Uterus (tissue), 3 donors: ENCODE measurements at regions not wholly inside any gene's neighbourhood (a gene's known extent, or its start where the extent isn't known, plus 50 kb on each side); places are given as distances from the start of the nearest gene placed in this dataset.

Experiments used
- DNase-seq, 2 donors: peaks; one replicate each; pipeline ENCODE4 v3.0.0-alpha.2; 2019 to 2020
- H3K27ac ChIP-seq, 2 donors: fragments of 200-600 bp; sonication (generic); 1 replicate in 1 of 2; 2 replicates in 1 of 2; pipeline ENCODE4 v1.5.1; 2016 to 2018
- H3K27me3 ChIP-seq, 2 donors: fragments of 200-600 bp; sonication (generic); one replicate each; pipeline ENCODE4 v1.5.1; 2018 to 2019; ENCODE audit warnings: control low read depth in 1 of 2
- H3K36me3 ChIP-seq, 2 donors: fragments of 200-600 bp; sonication (generic); one replicate each; pipeline ENCODE4 v1.5.1; 2019; ENCODE audit warnings: control low read depth in 1 of 2
- H3K4me1 ChIP-seq, 2 donors: fragments of 200-600 bp; sonication (generic); one replicate each; pipeline ENCODE4 v1.5.1; 2018 to 2019; ENCODE audit warnings: control low read depth in 1 of 2
- H3K4me3 ChIP-seq, 2 donors: fragments of 200-600 bp; sonication (generic); 1 replicate in 1 of 2; 2 replicates in 1 of 2; pipeline ENCODE4 v1.5.1; 2018 to 2019; ENCODE audit warnings: mild to moderate bottlenecking in 1 of 2
- H3K9me3 ChIP-seq, 2 donors: fragments of 200-600 bp; sonication (generic); one replicate each; pipeline ENCODE4 v1.5.1; 2019; ENCODE audit warnings: control low read depth in 1 of 2
- CTCF ChIP-seq, 4 experiments: fragments of 200-600 bp in 2 of 4; fragments of 450-650 bp in 2 of 4; sonication (generic) in 2 of 4; IDR thresholded peaks; one replicate each; pipeline ENCODE4 v1.5.1; 2016 to 2019; ENCODE audit warnings: antibody characterized with exemption in 4 of 4, mild to moderate bottlenecking in 2 of 4, moderate library complexity in 1 of 4
- POLR2A ChIP-seq, 2 donors: fragments of 450-650 bp; IDR thresholded peaks; one replicate each; pipeline ENCODE4 v1.6.1; 2016; ENCODE audit warnings: antibody characterized with exemption in 2 of 2, mild to moderate bottlenecking in 1 of 2, moderate library complexity in 1 of 2
- intact Hi-C: fragments of 100-400 bp; cut with DNase I; formaldehyde crosslinking; loops from one replicate; pipeline ENCODE4 v1.15.1; 2023; ENCODE audit warnings: low total_unique reads
- donor health status: DM: yes; HTN: yes; CAD: no.

GRCh38 chr11:116311206-116311605 is 461.6 kb downstream of the BUD13 start:
- intact Hi-C loops, result no loop called here
- no peak for DNase-seq

GRCh38 chr11:116310698-116311097 is 462.1 kb downstream of the BUD13 start:
- Histone ChIP-seq H3K4me3 (no peak overlapping the region), H3K9me3 (no peaks in the 10 kb centered on the region), H3K27me3 (no peaks in the 10 kb centered on the region), H3K4me1 (peaks cover 0 to 5% of the 10 kb centered on the region in 2 donors), H3K36me3 (no peaks in the 10 kb centered on the region), H3K27ac (no peak overlapping the region)
- intact Hi-C loops, result no loop called here
- DNase-seq, result no peak
- no peak for TF ChIP-seq CTCF (IDR thresholded peaks at IDR 0.05)
- no peak for TF ChIP-seq POLR2A (IDR thresholded peaks at IDR 0.05)

More at GRCh38 chr11:116311206-116311605, 461.6 kb downstream of the BUD13 start:
- no peaks in the 10 kb centered on the region for H3K27me3 ChIP-seq
- H3K4me1 ChIP-seq, result peaks cover 0 to 5% of the 10 kb centered on the region in 2 donors
- no peaks in the 10 kb centered on the region for H3K36me3 ChIP-seq
- H3K27ac ChIP-seq, result no peak overlapping the region
- no peaks in the 10 kb centered on the region for H3K9me3 ChIP-seq
- no peak overlapping the region for H3K4me3 ChIP-seq
- no peak for TF ChIP-seq CTCF (IDR thresholded peaks at IDR 0.05)
- TF ChIP-seq POLR2A (IDR thresholded peaks at IDR 0.05), result no peak

GRCh38 chr11:116310226-116310625 is 462.6 kb downstream of the BUD13 start:
- no peaks in the 10 kb centered on the region for H3K36me3 ChIP-seq
- intact Hi-C loops, result no loop called here
- H3K27ac ChIP-seq, result no peak overlapping the region
- H3K9me3 ChIP-seq, result no peaks in the 10 kb centered on the region
- H3K4me3 ChIP-seq, result no peak overlapping the region
- TF ChIP-seq POLR2A (IDR thresholded peaks at IDR 0.05) (no peak), CTCF (IDR thresholded peaks at IDR 0.05) (no peak)
- DNase-seq, result no peak
- H3K27me3 ChIP-seq, result no peaks in the 10 kb centered on the region
- H3K4me1 ChIP-seq, result peaks cover 0 to 5% of the 10 kb centered on the region in 2 donors

- no peak for DNase-seq
- Histone ChIP-seq H3K9me3 (no peaks in the 10 kb centered on the region), H3K27ac (no peak overlapping the region), H3K27me3 (no peaks in the 10 kb centered on the region), H3K36me3 (no peaks in the 10 kb centered on the region), H3K4me3 (no peak overlapping the region), H3K4me1 (peaks cover 0 to 5% of the 10 kb centered on the region in 2 donors)
- intact Hi-C loops, result no loop called here
- TF ChIP-seq POLR2A (IDR thresholded peaks at IDR 0.05), result no peak
- TF ChIP-seq CTCF (IDR thresholded peaks at IDR 0.05), result no peak
Observed at GRCh38 chr11:116309446-116309845, 463.3 kb downstream of the BUD13 start.

- H3K9me3 ChIP-seq, result no peaks in the 10 kb centered on the region
- H3K4me1 ChIP-seq, result no peaks in the 10 kb centered on the region
- H3K27me3 ChIP-seq, result no peaks in the 10 kb centered on the region
- TF ChIP-seq POLR2A (IDR thresholded peaks at IDR 0.05) (no peak), CTCF (IDR thresholded peaks at IDR 0.05) (no peak)
- H3K36me3 ChIP-seq, result no peaks in the 10 kb centered on the region
- no peak for DNase-seq
- no peak overlapping the region for H3K4me3 ChIP-seq
- intact Hi-C loops, result no loop called here
- no peak overlapping the region for H3K27ac ChIP-seq
Observed at GRCh38 chr11:116302756-116303155, 470.0 kb downstream of the BUD13 start.
